Activated CD4-positive, alpha-beta memory T cell treated with anti-CD3 and anti-CD28 coated beads for 36 hours (primary cell): ENCODE measurements at regions not wholly inside any gene's neighbourhood (a gene's known extent, or its start where the extent isn't known, plus 50 kb on each side); places are given as distances from the start of the nearest gene placed in this dataset.
"Not testable (repeated sequence)": the region's sequence is repeated elsewhere in the genome, so short reads cannot be mapped to it uniquely, and the experiment has no call there.

Source experiments
- CTCF ChIA-PET: fragments of 350-600 bp; sonication (Branson Sonifier 250); formaldehyde crosslinking; loops from one replicate; lab custom pipeline; 2021; ENCODE audit warnings: antibody characterized with exemption, inconsistent platforms; lab: Charles Lee
- POLR2A ChIA-PET: fragments of 350-600 bp; sonication (Branson Sonifier 250); formaldehyde crosslinking; loops from one replicate; lab custom pipeline; 2021; ENCODE audit warnings: antibody characterized with exemption; lab: Charles Lee
- DNase-seq: peaks from one replicate; pipeline ENCODE4 v3.0.0-alpha.2; 2020
- H3K27ac Mint-ChIP-seq: one replicate; pipeline ENCODE4 v1.8.0; 2021; ENCODE audit warnings: mixed read lengths
- H3K27me3 Mint-ChIP-seq: one replicate; pipeline ENCODE4 v1.8.0; 2021; ENCODE audit warnings: mixed read lengths
- H3K36me3 Mint-ChIP-seq: one replicate; pipeline ENCODE4 v1.8.0; 2021; ENCODE audit warnings: mixed read lengths
- H3K4me1 Mint-ChIP-seq: one replicate; pipeline ENCODE4 v1.8.0; 2021; ENCODE audit warnings: low read depth, mixed read lengths
- H3K4me3 Mint-ChIP-seq: one replicate; pipeline ENCODE4 v1.8.0; 2021; ENCODE audit warnings: mild to moderate bottlenecking, mixed read lengths
- H3K9me3 Mint-ChIP-seq: one replicate; pipeline ENCODE4 v1.8.0; 2021; ENCODE audit warnings: mixed read lengths
- intact Hi-C: fragments of 100-400 bp; cut with micrococcal nuclease; formaldehyde crosslinking; loops from one replicate; pipeline ENCODE4 v1.15.1; 2023

DNA sequence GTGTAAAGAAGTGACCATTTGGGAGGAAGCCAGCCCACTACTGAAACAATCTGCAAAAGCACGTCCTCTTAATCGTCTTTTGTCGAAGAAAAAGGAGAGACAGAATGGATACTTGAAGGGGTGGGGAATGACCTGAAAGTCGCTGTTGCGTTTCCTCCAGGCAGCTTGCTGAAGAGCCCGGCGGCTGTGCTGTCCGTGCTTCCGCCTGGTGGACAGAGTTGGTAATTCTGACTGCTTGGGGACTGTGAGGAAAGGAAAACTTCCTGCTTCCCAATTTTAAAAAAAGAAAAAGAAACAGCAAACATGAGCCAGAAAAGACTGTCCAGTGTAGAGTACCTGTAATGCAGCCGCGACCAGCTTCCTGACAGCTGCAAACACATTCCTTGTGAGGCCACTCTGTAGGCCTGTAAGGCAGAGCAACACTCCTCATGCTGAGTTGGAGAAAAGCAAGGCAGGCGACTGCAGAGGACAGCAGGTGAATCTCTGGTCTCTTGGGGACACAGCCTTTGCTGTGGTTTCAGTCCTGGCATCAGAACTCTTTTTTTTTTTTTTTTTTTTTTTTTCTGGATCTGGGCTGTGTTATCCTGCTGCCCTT is 251.1 kb upstream of the TBX18 start:
- no peak overlapping the region for H3K27ac Mint-ChIP-seq
- H3K9me3 Mint-ChIP-seq: no peaks in the 10 kb centered on the region
- no peaks in the 10 kb centered on the region for H3K4me1 Mint-ChIP-seq
- ChIA-PET POLR2A (no interaction called here), CTCF (no interaction called here)
- H3K27me3 Mint-ChIP-seq: no peaks in the 10 kb centered on the region
- no peak overlapping the region for H3K4me3 Mint-ChIP-seq
- DNase-seq: no peak
- intact Hi-C loops: no loop called here
- no peaks in the 10 kb centered on the region for H3K36me3 Mint-ChIP-seq

DNA sequence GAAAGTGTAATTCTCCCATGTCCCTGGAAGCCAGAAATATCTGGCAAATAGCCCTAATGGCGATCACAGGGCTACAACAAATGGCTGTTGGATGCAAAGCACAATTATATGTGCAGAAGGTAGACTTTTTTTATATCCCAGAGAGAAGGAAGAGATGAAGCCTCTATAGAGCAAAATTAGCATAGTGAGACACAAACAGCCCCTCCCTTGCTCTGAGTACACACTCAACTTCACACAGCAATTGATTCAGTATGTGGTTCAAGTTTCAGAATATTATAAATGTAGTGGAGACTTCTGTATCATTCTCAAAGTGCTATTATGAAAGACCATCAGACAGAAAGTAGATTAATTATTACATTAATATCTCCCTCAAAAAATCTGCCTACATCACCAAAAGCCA is 246.5 kb upstream of the TBX18 start:
- ChIA-PET POLR2A (no interaction called here), CTCF (no interaction called here)
- Mint-ChIP-seq H3K4me1 (no peaks in the 10 kb centered on the region), H3K27ac (no peak overlapping the region), H3K27me3 (no peaks in the 10 kb centered on the region), H3K36me3 (no peaks in the 10 kb centered on the region), H3K4me3 (no peak overlapping the region), H3K9me3 (no peaks in the 10 kb centered on the region)
- intact Hi-C loops: no loop called here
- DNase-seq: no peak

DNA sequence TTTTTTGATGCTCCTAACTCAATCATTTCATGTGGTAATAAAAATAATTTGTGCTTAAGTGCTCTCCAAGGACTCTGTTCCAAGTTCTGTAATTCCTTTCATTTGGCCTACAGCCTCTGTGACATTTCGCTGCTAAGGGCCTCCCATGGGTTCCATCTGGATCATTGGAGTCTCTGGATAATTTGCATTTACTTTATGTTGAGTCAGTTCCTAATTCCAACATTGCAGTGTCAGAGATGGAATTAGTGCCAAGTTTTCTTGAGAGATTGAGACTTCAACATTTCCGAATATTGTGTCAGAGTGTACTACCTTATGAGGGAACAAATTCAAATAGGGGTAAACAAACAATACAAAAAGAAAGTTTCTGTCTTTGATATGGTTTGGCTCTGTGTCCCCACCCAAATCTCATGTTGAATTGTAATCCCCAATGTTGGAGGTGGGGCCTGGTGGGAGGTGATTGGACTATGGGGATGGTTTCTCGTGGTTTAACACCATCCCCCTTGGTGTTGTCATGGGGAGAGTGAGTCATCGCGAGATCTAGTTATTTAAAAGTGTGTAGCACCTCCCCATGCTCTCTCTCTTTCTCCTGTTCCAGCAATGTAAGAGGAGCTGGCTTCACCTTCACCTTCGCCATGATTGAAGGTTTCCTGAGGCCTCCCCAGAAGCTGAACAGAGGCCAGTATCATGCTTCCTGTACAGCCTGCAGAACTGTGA is 244.1 kb upstream of the TBX18 start:
- H3K4me1 Mint-ChIP-seq: no peaks in the 10 kb centered on the region
- DNase-seq: no peak

DNA sequence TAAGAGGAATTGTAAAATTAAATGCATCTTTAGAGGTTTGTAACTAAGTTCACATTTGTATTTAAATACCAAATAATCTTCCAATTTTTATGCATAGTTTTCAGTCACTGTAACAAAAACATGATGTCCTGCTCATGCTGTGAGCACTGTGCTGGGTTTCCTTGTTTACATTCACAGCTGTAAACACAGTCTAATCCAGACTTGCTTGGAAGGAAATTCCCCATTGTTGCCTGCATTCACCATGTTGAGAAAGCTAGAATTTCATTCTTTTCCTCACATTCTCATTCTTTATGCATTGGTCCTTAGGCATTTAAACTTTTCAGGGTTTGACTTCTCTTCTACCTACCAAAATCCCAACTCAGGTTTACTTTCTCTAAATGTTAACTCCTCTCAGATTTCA is 242.0 kb upstream of the TBX18 start:
- H3K9me3 Mint-ChIP-seq: no peaks in the 10 kb centered on the region
- ChIA-PET CTCF (no interaction called here), POLR2A (no interaction called here)
- no peak overlapping the region for H3K27ac Mint-ChIP-seq
- intact Hi-C loops: no loop called here
- no peaks in the 10 kb centered on the region for H3K36me3 Mint-ChIP-seq
- no peak overlapping the region for H3K4me3 Mint-ChIP-seq
- H3K27me3 Mint-ChIP-seq: no peaks in the 10 kb centered on the region
- H3K4me1 Mint-ChIP-seq: no peaks in the 10 kb centered on the region
- no peak for DNase-seq

More for the DNA sequence above, 244.1 kb upstream of the TBX18 start:
- intact Hi-C loops: no loop called here
- Mint-ChIP-seq H3K27ac (no peak overlapping the region), H3K36me3 (no peaks in the 10 kb centered on the region), H3K27me3 (no peaks in the 10 kb centered on the region), H3K9me3 (no peaks in the 10 kb centered on the region), H3K4me3 (no peak overlapping the region)
- CTCF ChIA-PET: no interaction called here
- POLR2A ChIA-PET: no interaction called here

DNA sequence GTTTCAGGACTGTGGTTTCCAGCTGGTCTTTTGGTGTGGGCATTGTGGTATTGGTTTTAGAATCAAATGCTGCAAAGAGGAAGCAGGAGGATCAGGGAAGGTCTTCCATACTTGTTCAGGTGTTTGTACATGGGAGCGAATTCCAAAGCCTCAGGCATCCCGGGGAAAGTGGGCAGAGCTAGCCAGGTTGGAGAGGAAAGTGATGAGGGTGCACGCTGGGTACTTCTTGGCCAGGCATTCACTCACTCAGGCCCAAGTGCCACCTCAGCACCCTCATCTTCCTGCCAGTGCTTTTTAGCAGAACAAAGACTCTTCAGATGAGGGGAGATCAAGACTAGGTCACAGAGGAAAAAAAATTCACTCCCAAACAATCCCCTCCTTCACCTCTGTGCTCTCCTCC is 241.1 kb upstream of the TBX18 start:
- Mint-ChIP-seq H3K27ac (no peak overlapping the region), H3K27me3 (no peaks in the 10 kb centered on the region), H3K9me3 (no peaks in the 10 kb centered on the region), H3K36me3 (no peaks in the 10 kb centered on the region), H3K4me1 (no peaks in the 10 kb centered on the region), H3K4me3 (no peak overlapping the region)
- DNase-seq: no peak
- intact Hi-C loops: no loop called here
- POLR2A ChIA-PET: no interaction called here
- CTCF ChIA-PET: no interaction called here

DNA sequence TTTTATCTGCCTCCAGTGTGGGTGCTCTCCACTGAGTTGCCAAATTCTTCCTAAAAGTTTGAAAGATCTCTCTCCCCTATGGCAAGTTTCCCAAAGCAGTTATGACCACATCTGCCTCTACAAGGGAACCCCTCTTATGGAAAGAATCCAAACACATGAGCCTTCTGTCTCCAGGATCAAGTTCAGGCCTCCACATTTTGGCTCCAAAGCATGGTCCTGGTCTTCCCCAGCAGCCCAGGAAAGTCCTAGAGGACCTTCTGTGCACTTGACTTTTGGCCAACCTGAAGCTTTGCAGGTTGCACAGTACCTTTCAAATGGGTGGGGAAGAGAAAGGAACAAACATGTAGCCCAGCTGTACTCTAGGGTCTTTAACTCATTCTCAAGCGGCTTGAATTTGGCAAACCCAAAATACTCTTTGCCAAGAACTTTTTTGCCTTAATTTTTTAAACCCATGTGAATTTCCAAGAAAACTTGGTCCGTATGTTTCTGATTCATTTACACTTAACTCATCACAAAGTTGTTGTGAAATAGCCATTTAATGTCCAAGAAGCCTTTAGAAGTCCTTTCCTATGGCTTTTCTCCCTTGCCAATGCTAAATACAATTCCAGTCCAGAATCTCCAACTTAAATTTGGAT is 240.1 kb upstream of the TBX18 start:
- H3K9me3 Mint-ChIP-seq: no peaks in the 10 kb centered on the region
- H3K4me3 Mint-ChIP-seq: no peak overlapping the region
- no peaks in the 10 kb centered on the region for H3K27me3 Mint-ChIP-seq
- H3K36me3 Mint-ChIP-seq: no peaks in the 10 kb centered on the region
- H3K27ac Mint-ChIP-seq: no peak overlapping the region
- CTCF ChIA-PET: no interaction called here
- intact Hi-C loops: no loop called here
- H3K4me1 Mint-ChIP-seq: no peaks in the 10 kb centered on the region
- DNase-seq: no peak
- POLR2A ChIA-PET: no interaction called here

DNA sequence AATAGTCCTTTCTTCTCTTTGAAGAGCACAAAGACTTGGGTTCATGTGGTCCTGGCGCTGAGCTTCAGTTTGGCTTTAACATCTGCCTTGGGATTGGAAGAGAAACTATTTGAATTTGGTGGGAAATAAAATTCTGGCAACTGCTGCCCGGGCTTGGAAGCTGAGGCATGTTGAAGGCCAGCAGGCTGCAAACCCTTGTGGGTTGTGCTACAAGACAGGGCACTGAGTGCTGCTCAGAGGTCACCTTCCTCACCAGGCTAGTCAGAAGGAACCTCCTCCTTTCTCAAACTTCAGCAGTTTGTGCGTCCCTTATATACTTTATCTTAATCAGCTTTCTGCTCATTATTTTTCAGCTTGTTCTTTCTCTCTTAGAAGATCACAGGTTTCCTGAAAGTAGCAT is 238.4 kb upstream of the TBX18 start:
- Mint-ChIP-seq H3K27me3 (no peaks in the 10 kb centered on the region), H3K36me3 (no peaks in the 10 kb centered on the region), H3K4me3 (no peak overlapping the region), H3K9me3 (no peaks in the 10 kb centered on the region), H3K4me1 (no peaks in the 10 kb centered on the region), H3K27ac (no peak overlapping the region)
- ChIA-PET POLR2A (no interaction called here), CTCF (no interaction called here)
- intact Hi-C loops: no loop called here
- DNase-seq: no peak

DNA sequence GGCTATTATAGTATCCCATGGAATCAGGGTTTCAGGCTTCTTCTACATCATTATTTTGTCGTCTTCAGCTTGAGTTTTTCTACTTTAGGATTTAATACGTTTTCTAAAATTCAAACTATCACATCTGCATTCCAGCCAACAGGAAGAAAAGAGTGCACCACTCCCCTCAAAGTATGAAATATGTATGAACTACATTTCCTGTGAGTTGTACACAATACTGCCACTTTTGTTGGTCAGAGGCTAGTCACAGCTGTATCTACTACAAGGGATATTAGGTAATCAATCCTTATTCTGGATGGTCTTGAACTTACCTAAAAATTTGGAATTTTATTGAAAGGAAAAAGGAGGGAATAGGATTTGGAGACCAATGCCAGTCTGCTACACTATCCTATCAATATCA is 235.6 kb upstream of the TBX18 start:
- no peaks in the 10 kb centered on the region for H3K4me1 Mint-ChIP-seq
- ChIA-PET CTCF (no interaction called here), POLR2A (no interaction called here)
- intact Hi-C loops: no loop called here
- no peak for DNase-seq
- no peaks in the 10 kb centered on the region for H3K36me3 Mint-ChIP-seq
- no peak overlapping the region for H3K27ac Mint-ChIP-seq
- H3K9me3 Mint-ChIP-seq: peaks cover 2% of the 10 kb centered on the region
- H3K4me3 Mint-ChIP-seq: no peak overlapping the region
- no peaks in the 10 kb centered on the region for H3K27me3 Mint-ChIP-seq

DNA sequence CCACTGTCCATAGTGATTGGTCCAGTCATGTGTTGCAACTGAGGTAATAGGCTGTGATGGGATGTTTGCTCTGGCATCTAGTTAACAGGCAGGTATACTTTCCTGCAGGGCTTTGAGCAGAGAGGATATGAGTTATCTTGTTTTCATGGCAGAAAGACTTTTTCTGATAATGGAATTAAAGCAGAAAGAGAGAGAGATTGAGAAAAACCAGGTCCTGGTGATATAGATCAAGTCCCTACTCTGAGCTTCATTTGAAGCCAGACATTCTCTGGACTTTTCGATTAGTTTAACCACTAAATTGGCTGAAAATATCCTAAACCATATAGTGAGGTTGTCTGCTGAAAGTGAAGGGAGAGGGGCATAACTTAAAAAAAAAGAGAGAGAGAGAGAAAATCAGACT is 233.8 kb upstream of the TBX18 start:
- CTCF ChIA-PET: no interaction called here
- no peak for DNase-seq
- intact Hi-C loops: no loop called here
- H3K4me1 Mint-ChIP-seq: no peaks in the 10 kb centered on the region
- H3K9me3 Mint-ChIP-seq: peaks cover 4% of the 10 kb centered on the region
- H3K4me3 Mint-ChIP-seq: no peak overlapping the region
- POLR2A ChIA-PET: interaction anchor here (0.6 kb wide), 1 partner anchor 268 kb away, joined by 3 read pairs; no protein-coding TSS in a partner anchor
- no peaks in the 10 kb centered on the region for H3K36me3 Mint-ChIP-seq
- no peak overlapping the region for H3K27ac Mint-ChIP-seq
- no peaks in the 10 kb centered on the region for H3K27me3 Mint-ChIP-seq

DNA sequence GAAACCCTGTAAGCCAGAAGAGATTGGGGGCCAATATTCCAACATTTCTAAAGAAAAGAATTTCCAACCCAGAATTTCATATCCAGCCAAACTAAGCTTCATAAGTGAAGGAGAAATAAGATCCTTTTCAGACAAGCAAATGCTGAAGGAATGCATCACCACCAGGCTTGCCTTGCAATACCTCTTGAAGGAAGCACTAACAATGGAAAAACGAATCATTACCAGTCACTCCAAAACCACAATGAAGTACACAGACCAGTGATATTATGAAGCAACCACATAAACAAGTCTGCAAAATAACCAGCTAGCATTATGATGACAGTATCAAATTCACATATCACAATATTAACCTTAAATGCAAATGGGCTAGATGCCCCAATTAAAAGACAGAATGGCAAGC is 224.4 kb upstream of the TBX18 start:
- CTCF ChIA-PET, POLR2A ChIA-PET, H3K27ac Mint-ChIP-seq, H3K4me1 Mint-ChIP-seq, DNase-seq, H3K4me3 Mint-ChIP-seq, H3K36me3 Mint-ChIP-seq, intact Hi-C loops, H3K27me3 Mint-ChIP-seq: not testable (repeated sequence)
- peaks cover 26% of the 10 kb centered on the region for H3K9me3 Mint-ChIP-seq

DNA sequence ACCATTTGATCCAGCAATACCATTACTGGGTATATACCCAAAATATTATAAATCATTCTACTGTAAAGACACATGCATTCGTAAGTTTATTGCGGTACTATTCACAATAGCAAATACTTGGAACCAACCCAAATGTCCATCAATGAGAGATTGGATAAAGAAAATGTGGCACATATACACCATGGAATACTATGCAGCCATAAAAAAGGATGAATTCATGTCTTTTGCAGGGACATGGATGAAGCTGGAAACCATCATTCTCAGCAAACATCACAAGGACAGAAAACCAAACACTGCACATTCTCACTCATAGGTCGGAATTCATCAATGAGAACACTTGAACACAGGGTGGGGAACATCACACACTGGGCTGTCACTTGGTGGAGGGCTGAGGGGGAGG is 221.1 kb upstream of the TBX18 start:
- H3K27ac Mint-ChIP-seq, intact Hi-C loops, H3K4me3 Mint-ChIP-seq, CTCF ChIA-PET, H3K27me3 Mint-ChIP-seq, POLR2A ChIA-PET, H3K4me1 Mint-ChIP-seq, DNase-seq, H3K36me3 Mint-ChIP-seq: not testable (repeated sequence)
- peaks cover 16% of the 10 kb centered on the region for H3K9me3 Mint-ChIP-seq

DNA sequence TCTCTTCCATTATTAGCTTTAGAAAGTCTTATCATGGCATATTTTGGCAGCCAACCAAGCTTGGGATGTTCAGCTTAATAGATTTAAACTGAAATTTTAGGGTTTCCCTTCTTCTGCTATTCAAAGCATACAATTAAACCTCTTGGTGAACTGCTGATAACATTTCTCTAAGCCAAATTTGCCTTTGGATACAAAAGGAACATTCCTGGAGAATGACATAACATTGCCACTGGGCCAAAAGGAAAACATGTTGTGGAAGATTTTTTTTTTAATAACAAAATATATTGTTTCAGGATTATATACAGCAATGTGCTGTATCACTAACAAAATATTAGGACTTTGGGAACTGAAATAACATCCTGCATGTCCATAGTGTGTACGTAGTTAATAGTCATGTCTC is 215.1 kb upstream of the TBX18 start:
- POLR2A ChIA-PET: no interaction called here
- Mint-ChIP-seq H3K27ac (no peak overlapping the region), H3K4me1 (no peaks in the 10 kb centered on the region), H3K9me3 (peaks cover 8% of the 10 kb centered on the region), H3K27me3 (no peaks in the 10 kb centered on the region), H3K36me3 (no peaks in the 10 kb centered on the region), H3K4me3 (no peak overlapping the region)
- DNase-seq: no peak
- CTCF ChIA-PET: no interaction called here
- intact Hi-C loops: no loop called here

DNA sequence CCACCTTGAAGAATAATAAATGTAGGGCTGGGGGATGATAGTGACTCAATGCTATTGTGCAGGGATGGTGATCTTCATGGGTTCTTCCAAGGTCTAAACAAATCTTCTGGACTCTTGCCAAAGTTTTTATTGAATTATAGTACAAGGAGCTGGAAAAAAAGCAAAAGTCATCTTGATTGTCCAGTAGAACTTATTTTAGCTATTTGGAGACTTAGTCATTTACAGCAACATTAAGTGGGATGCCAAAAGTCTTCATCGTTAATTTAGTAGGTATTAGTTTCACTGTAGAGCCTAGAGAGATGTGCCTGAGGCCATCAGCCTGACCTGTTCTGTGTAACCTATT is 212.9 kb upstream of the TBX18 start:
- no peak overlapping the region for H3K4me3 Mint-ChIP-seq
- H3K4me1 Mint-ChIP-seq: no peaks in the 10 kb centered on the region
- POLR2A ChIA-PET: no interaction called here
- no peaks in the 10 kb centered on the region for H3K36me3 Mint-ChIP-seq
- CTCF ChIA-PET: no interaction called here
- H3K27me3 Mint-ChIP-seq: no peaks in the 10 kb centered on the region
- no peaks in the 10 kb centered on the region for H3K9me3 Mint-ChIP-seq
- no peak for DNase-seq
- no peak overlapping the region for H3K27ac Mint-ChIP-seq
- intact Hi-C loops: no loop called here
